Pancreas (tissue), 10 donors: ENCODE measurements at regions not wholly inside any gene's neighbourhood (a gene's known extent, or its start where the extent isn't known, plus 50 kb on each side); places are given as distances from the start of the nearest gene placed in this dataset.
A peak's percentile ranks its signal among the peaks of the same experiment; 100 is the strongest.

Source experiments
- ATAC-seq, 4 donors: fragments of 200-7000 bp; cut with Tn5 transposase; one replicate each; pipeline versions ENCODE4 v1.8.0 to v1.9.1; 2020; ENCODE audit warnings: mild to moderate bottlenecking in 4 of 4, moderate library complexity in 4 of 4
- DNase-seq, 6 donors: peaks; one replicate each; pipeline ENCODE4 v3.0.0-alpha.2; 2020
- FAIRE-seq: peaks from 2 replicates; lab custom pipeline; 2012; peaks lifted over from hg19 to GRCh38; lab: Jason Lieb, UNC
- H3K27ac ChIP-seq, 4 donors: fragments of 200-600 bp; sonication (generic); 1 replicate in 3 of 4; 2 replicates in 1 of 4; pipeline versions ENCODE4 v1.5.0 to v1.8.0; 2020
- H3K27me3 ChIP-seq, 4 donors: fragments of 200-600 bp; one replicate each; pipeline ENCODE4 v1.8.0; 2021
- H3K36me3 ChIP-seq, 3 donors: fragments of 200-600 bp; sonication (generic) in 1 of 3; one replicate each; pipeline versions ENCODE4 v1.5.0 to v1.8.0; 2020 to 2021
- H3K4me1 ChIP-seq, 3 donors: fragments of 200-600 bp; one replicate each; pipeline ENCODE4 v1.8.0; 2021
- H3K4me3 ChIP-seq, 4 donors: fragments of 200-600 bp; sonication (generic) in 2 of 4; one replicate each; pipeline versions ENCODE4 v1.5.0 to v1.8.0; 2020 to 2021
- H3K9me3 ChIP-seq, 4 donors: fragments of 200-600 bp; one replicate each; pipeline ENCODE4 v1.8.0; 2021
- CTCF ChIP-seq, 4 donors: fragments of 200-600 bp; sonication (generic) in 3 of 4; IDR thresholded peaks; one replicate each; pipeline versions ENCODE4 v1.5.0 to v1.8.0; 2021; ENCODE audit warnings: antibody characterized with exemption in 4 of 4
- WGBS, 2 donors: extraction: QIAGEN DNeasy Blood & Tissue Kit; methylation state at CpG; one replicate each; pipeline ENCODE4 v1.1.7; 2013; 5-methylcytosine and 5-hydroxymethylcytosine counted together
- intact Hi-C, 3 donors: fragments of 100-400 bp; cut with DNase I; formaldehyde crosslinking; loops; one replicate each; pipeline versions ENCODE4 v1.11.1 to v1.14.2; 2022
- donor health status: healthy with polysubstance abuse.
- donor health status: DM: no; HTN: no; CAD: no; lungs with moderate emphysema.
- donor health status: DM: no; HTN: no; CAD: no.
- donor health status: control.
- donor health status: control.
- donor health status: Bipolar disorder and iron deficiency.
- donor health status: DM: yes; HTN: yes; CAD: no.
- donor health status: DM: no; HTN: no; CAD: no.
- donor health status: DM: no; HTN: no; CAD: no.
- donor health status: DM: yes; HTN: yes; CAD: no.

- TF ChIP-seq CTCF (IDR thresholded peaks at IDR 0.05) = no peak
- intact Hi-C loops = no loop called here
- ATAC-seq = no peak
- FAIRE-seq = no peak
- 77 to 86% methylated on average over 7 of the region's 7 CpGs for WGBS, 2 donors
- Histone ChIP-seq H3K27me3 (no peaks in the 10 kb centered on the region), H3K36me3 (no peaks in the 10 kb centered on the region), H3K9me3 (no peaks in the 10 kb centered on the region), H3K4me3 (no peak overlapping the region), H3K4me1 (no peaks in the 10 kb centered on the region), H3K27ac (no peak overlapping the region)
- DNase-seq = no peak
Measured at GRCh38 chr2:217268978-217269377, 409.1 kb upstream of the TNP1 start.

- ATAC-seq = no peak
- H3K9me3 ChIP-seq = no peaks in the 10 kb centered on the region
- no peaks in the 10 kb centered on the region for H3K4me1 ChIP-seq
- no peak for FAIRE-seq
- H3K27me3 ChIP-seq = no peaks in the 10 kb centered on the region
- H3K36me3 ChIP-seq = no peaks in the 10 kb centered on the region
- intact Hi-C loops = no loop called here
- WGBS, 2 donors = 92 to 94% methylated on average over 1 of the region's 1 CpG
- no peak overlapping the region for H3K4me3 ChIP-seq
- no peak overlapping the region for H3K27ac ChIP-seq
- TF ChIP-seq CTCF (IDR thresholded peaks at IDR 0.05) = no peak
- DNase-seq = no peak
Measured at GRCh38 chr2:217267758-217268157, 407.9 kb upstream of the TNP1 start.

GRCh38 chr2:217263756-217264155 is 403.9 kb upstream of the TNP1 start:
- WGBS, 2 donors = 25 to 27% methylated on average over 3 of the region's 3 CpGs
- no peaks in the 10 kb centered on the region for H3K27me3 ChIP-seq
- no peak overlapping the region for H3K4me3 ChIP-seq
- H3K27ac ChIP-seq = no peak overlapping the region
- ATAC-seq = peak in 1 of 4 donors; percentile 45
- intact Hi-C loops = no loop called here
- no peak for DNase-seq
- TF ChIP-seq CTCF (IDR thresholded peaks at IDR 0.05) = no peak
- no peaks in the 10 kb centered on the region for H3K36me3 ChIP-seq
- no peaks in the 10 kb centered on the region for H3K4me1 ChIP-seq
- no peaks in the 10 kb centered on the region for H3K9me3 ChIP-seq
- no peak for FAIRE-seq

- H3K27ac ChIP-seq = no peak overlapping the region
Measured at GRCh38 chr2:217262911-217263310, 403.0 kb upstream of the TNP1 start.

GRCh38 chr2:217261452-217261851 is 401.6 kb upstream of the TNP1 start:
- no peak for TF ChIP-seq CTCF (IDR thresholded peaks at IDR 0.05)
- Histone ChIP-seq H3K36me3 (no peaks in the 10 kb centered on the region), H3K4me1 (no peaks in the 10 kb centered on the region), H3K9me3 (no peaks in the 10 kb centered on the region), H3K27me3 (no peaks in the 10 kb centered on the region), H3K4me3 (no peak overlapping the region), H3K27ac (no peak overlapping the region)
- WGBS, 2 donors = 50 to 58% methylated on average over 4 of the region's 4 CpGs
- intact Hi-C loops = no loop called here
- ATAC-seq (no peak), DNase-seq (no peak), FAIRE-seq (no peak)

More at GRCh38 chr2:217262911-217263310, 403.0 kb upstream of the TNP1 start:
- no peak for ATAC-seq
- H3K4me1 ChIP-seq = no peaks in the 10 kb centered on the region
- 38 to 52% methylated on average over 2 of the region's 2 CpGs for WGBS, 2 donors
- no peaks in the 10 kb centered on the region for H3K27me3 ChIP-seq
- H3K4me3 ChIP-seq = no peak overlapping the region
- no peak for FAIRE-seq
- intact Hi-C loops = no loop called here
- no peak for DNase-seq
- no peak for TF ChIP-seq CTCF (IDR thresholded peaks at IDR 0.05)
- no peaks in the 10 kb centered on the region for H3K9me3 ChIP-seq
- no peaks in the 10 kb centered on the region for H3K36me3 ChIP-seq
